ENCODE measurements at regions not wholly inside any gene's neighbourhood (a gene's known extent, or its start where the extent isn't known, plus 50 kb on each side); places are given as distances from the start of the nearest gene placed in this dataset.

DNA sequence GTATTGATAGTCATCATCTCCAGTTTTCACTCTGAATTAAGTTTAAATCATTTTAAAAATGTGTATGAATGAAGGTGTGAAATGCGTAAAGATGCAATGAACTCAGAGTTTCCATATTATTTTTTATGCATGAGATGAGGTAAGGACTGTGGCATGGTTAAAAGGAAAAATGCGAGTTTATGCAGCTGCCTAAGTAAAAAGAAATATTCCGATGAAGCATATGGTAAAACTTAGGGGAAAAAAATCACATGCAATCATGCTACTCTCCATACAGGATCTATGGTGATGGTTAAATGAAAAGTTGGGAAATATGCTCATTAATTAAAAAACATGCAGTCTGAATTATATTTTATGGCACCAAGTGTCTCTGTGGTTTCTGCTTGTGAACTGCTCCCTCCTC, 77.5 kb upstream of the SP8 start:
- CTCF ChIA-PET: no interaction called here
- TF ChIP-seq, protein P1, sequence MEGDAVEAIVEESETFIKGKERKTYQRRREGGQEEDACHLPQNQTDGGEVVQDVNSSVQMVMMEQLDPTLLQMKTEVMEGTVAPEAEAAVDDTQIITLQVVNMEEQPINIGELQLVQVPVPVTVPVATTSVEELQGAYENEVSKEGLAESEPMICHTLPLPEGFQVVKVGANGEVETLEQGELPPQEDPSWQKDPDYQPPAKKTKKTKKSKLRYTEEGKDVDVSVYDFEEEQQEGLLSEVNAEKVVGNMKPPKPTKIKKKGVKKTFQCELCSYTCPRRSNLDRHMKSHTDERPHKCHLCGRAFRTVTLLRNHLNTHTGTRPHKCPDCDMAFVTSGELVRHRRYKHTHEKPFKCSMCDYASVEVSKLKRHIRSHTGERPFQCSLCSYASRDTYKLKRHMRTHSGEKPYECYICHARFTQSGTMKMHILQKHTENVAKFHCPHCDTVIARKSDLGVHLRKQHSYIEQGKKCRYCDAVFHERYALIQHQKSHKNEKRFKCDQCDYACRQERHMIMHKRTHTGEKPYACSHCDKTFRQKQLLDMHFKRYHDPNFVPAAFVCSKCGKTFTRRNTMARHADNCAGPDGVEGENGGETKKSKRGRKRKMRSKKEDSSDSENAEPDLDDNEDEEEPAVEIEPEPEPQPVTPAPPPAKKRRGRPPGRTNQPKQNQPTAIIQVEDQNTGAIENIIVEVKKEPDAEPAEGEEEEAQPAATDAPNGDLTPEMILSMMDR (IDR thresholded peaks at IDR 0.05; ENCODE audit: control extremely low read depth, extremely low read depth, low read depth, missing control alignments): no peak
- no peak for DNase-seq (ENCODE audit: extremely low spot score)
- POLR2A ChIA-PET: no interaction called here

DNA sequence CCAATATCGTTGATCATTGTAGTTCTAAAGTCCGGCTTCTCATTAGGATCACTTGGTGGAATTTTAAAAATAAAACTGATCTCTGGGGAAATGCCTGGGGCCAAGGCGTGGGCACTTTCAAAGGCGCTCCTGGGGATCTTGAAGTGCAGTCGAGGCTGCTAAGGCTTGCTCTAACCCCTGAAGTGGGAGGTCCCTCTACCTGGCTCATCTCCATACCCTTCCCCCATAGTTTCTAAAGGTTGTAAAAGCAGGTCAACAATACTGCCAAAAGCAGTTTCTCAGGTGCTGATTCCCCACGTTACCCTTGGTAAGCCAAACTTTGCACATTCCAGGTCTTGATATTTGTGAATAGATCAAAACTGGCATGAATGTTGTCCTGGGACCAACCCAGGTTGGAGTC, 79.0 kb upstream of the SP8 start:
- POLR2A ChIA-PET: no interaction called here
- CTCF ChIA-PET: no interaction called here
- DNase-seq (ENCODE audit: extremely low spot score): no peak
- TF ChIP-seq, protein P1 (IDR thresholded peaks at IDR 0.05; ENCODE audit: control extremely low read depth, extremely low read depth, low read depth, missing control alignments): no peak

- TF ChIP-seq, protein P1 (IDR thresholded peaks at IDR 0.05; ENCODE audit: control extremely low read depth, extremely low read depth, low read depth, missing control alignments): no peak
- ChIA-PET CTCF (no interaction called here), POLR2A (no interaction called here)
- no peak for DNase-seq (ENCODE audit: extremely low spot score)
These were observed 84.3 kb upstream of the SP8 start for GRCh38 chr7:20870977-20871376.

DNA sequence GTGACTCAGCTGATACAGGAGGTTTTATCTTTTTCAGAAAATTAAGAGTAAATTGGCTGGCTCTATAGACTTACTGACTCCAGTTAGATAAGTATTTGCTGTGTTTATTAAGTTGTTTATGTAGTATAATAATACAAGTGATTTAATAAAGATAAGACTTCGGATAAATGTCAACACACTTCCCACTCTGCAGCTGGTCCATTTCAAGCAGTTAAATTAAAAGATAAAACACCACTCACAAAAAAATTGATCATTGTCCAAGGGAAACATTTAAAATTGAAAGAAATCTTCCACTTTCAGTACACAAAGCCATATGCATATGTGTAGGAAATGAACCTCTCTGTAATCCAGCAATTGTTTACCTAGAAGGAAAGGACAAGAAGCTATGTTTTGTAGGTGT, 106.1 kb upstream of the SP8 start:
- DNase-seq (ENCODE audit: extremely low spot score): no peak
- ChIA-PET CTCF (interaction anchor here (1.0 kb wide), 1 partner anchor 10 kb away, joined by 3 read pairs; no protein-coding TSS in a partner anchor), POLR2A (no interaction called here)
- TF ChIP-seq, protein P1 (IDR thresholded peaks at IDR 0.05; ENCODE audit: control extremely low read depth, extremely low read depth, low read depth, missing control alignments): no peak

GRCh38 chr7:20894806-20895205, 108.1 kb upstream of the SP8 start:
- ChIA-PET CTCF (no interaction called here), POLR2A (no interaction called here)
- TF ChIP-seq, protein P1 (IDR thresholded peaks at IDR 0.05; ENCODE audit: control extremely low read depth, extremely low read depth, low read depth, missing control alignments): no peak
- no peak for DNase-seq (ENCODE audit: extremely low spot score)

GRCh38 chr7:20895563-20895962, 108.9 kb upstream of the SP8 start:
- CTCF ChIA-PET: no interaction called here
- no peak for DNase-seq (ENCODE audit: extremely low spot score)
- POLR2A ChIA-PET: no interaction called here
- TF ChIP-seq, protein P1 (IDR thresholded peaks at IDR 0.05; ENCODE audit: control extremely low read depth, extremely low read depth, low read depth, missing control alignments): no peak

DNA sequence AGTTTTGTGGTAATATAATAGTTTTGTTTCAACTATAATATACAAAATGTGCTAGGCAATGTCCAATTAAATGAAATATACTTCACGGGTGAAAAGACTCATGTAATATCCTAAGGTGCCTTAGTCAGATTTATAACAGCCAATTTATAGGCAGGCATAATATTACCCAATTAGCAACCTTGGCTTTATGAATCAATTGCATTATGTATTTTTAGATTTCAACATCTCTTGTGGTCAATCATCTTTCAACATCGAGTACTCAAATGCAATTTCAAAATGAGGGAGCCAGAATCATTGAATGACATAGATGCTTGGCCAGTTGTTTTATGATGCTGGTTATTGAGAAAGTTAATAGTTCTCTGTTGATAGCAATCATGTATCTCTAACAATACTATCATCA, 110.3 kb upstream of the SP8 start:
- TF ChIP-seq, protein P1 (IDR thresholded peaks at IDR 0.05; ENCODE audit: control extremely low read depth, extremely low read depth, low read depth, missing control alignments): no peak
- ChIA-PET POLR2A (no interaction called here), CTCF (interaction anchor here (1.2 kb wide), 1 partner anchor 10 kb away, joined by 3 read pairs; no protein-coding TSS in a partner anchor)
- no peak for DNase-seq (ENCODE audit: extremely low spot score)
